H1 (cell line): ENCODE measurements at regions not wholly inside any gene's neighbourhood (a gene's known extent, or its start where the extent isn't known, plus 50 kb on each side); places are given as distances from the start of the nearest gene placed in this dataset.

Experiments used
- CTCF ChIA-PET: fragments of 300-600 bp; sonication (Branson Sonifier 250); formaldehyde crosslinking; loops from one replicate; lab custom pipeline; 2021; ENCODE audit not compliant: partially characterized antibody; lab: Charles Lee
- POLR2A ChIA-PET: fragments of 300-600 bp; sonication (Branson Sonifier 250); formaldehyde crosslinking; loops from one replicate; lab custom pipeline; 2021; ENCODE audit warnings: inconsistent platforms; ENCODE audit not compliant: partially characterized antibody; lab: Charles Lee
- DNase-seq, 2 experiments: peaks; one replicate each; pipeline versions ENCODE4 v3.0.0 to v3.0.0-alpha.2; 2010 to 2022; ENCODE audit warnings: low spot score in 2 of 2, low read depth in 1 of 2, mixed read lengths in 1 of 2
- FAIRE-seq: peaks from 2 replicates; lab custom pipeline; 2011; peaks lifted over from hg19 to GRCh38; lab: Jason Lieb, UNC
- H2AFZ ChIP-seq: 2 replicates; pipeline ENCODE4 v1.8.1; 2012; ENCODE audit warnings: low read length, inconsistent platforms
- H2AK5ac ChIP-seq: 2 replicates; pipeline ENCODE4 v1.6.1; 2013; ENCODE audit warnings: low read depth, low read length
- H2BK120ac ChIP-seq: replicated peaks from 2 replicates; pipeline ENCODE3; 2013; ENCODE audit warnings: low read depth, low read length, inconsistent platforms
- H2BK12ac ChIP-seq: 2 replicates; pipeline ENCODE4 v1.6.1; 2013; ENCODE audit warnings: low read depth, low read length
- H2BK15ac ChIP-seq: 2 replicates; pipeline ENCODE4 v1.6.1; 2013; ENCODE audit warnings: low read length
- H2BK20ac ChIP-seq: 2 replicates; pipeline ENCODE4 v1.6.1; 2013; ENCODE audit warnings: low read length
- H2BK5ac ChIP-seq: 2 replicates; pipeline ENCODE4 v1.6.1; 2013; ENCODE audit warnings: low read depth, low read length
- H3K14ac ChIP-seq: 2 replicates; pipeline ENCODE4 v1.6.1; 2013; ENCODE audit warnings: inconsistent platforms; ENCODE audit not compliant: insufficient read length
- H3K18ac ChIP-seq: 2 replicates; pipeline ENCODE4 v1.6.1; 2013; ENCODE audit warnings: low read length; ENCODE audit errors: extremely low read depth
- H3K23ac ChIP-seq: 2 replicates; pipeline ENCODE4 v1.6.1; 2013; ENCODE audit warnings: inconsistent platforms; ENCODE audit not compliant: insufficient read length
- H3K23me2 ChIP-seq: 2 replicates; pipeline ENCODE4 v1.6.1; 2013; ENCODE audit warnings: low read depth, low read length
- H3K27ac ChIP-seq: 2 replicates; pipeline ENCODE4 v1.6.1; 2011; ENCODE audit warnings: low read depth, low read length, inconsistent platforms
- H3K27me3 ChIP-seq, 4 experiments: replicated peaks in 1 of 4; 1 replicate in 1 of 4; 2 replicates in 3 of 4; pipeline versions ENCODE4 v1.6.1 to v1.8.1; 2011 to 2013; ENCODE audit warnings: low read length in 3 of 4, mild to moderate bottlenecking in 3 of 4, inconsistent platforms in 2 of 4, mixed read lengths in 2 of 4, moderate library complexity in 1 of 4; ENCODE audit not compliant: control insufficient read depth in 3 of 4, insufficient read depth in 3 of 4; ENCODE audit errors: extremely low read depth in 1 of 4
- H3K36me3 ChIP-seq, 4 experiments: 2 replicates each; pipeline versions ENCODE4 v1.6.1 to v1.8.1; 2011 to 2013; ENCODE audit warnings: mild to moderate bottlenecking in 4 of 4, low read length in 3 of 4, moderate library complexity in 2 of 4, control low read depth in 1 of 4, inconsistent platforms in 1 of 4; ENCODE audit not compliant: insufficient read depth in 4 of 4, control insufficient read depth in 2 of 4
- H3K4ac ChIP-seq: replicated peaks from 2 replicates; pipeline ENCODE3; 2013; ENCODE audit warnings: low read length, low read depth, mixed read lengths, inconsistent platforms; ENCODE audit not compliant: insufficient read length
- H3K4me1 ChIP-seq, 4 experiments: replicated peaks in 1 of 4; 1 replicate in 1 of 4; 2 replicates in 3 of 4; pipeline versions ENCODE4 v1.6.1 to v1.8.1; 2011 to 2013; ENCODE audit warnings: low read length in 3 of 4, inconsistent platforms in 2 of 4, mixed read lengths in 1 of 4; ENCODE audit not compliant: insufficient read depth in 4 of 4, control insufficient read depth in 3 of 4
- H3K4me2 ChIP-seq, 2 experiments: 2 replicates each; pipeline versions ENCODE4 v1.6.1 to v1.8.1; 2011 to 2013; ENCODE audit warnings: low read depth in 2 of 2, low read length in 2 of 2, control low read depth in 1 of 2, inconsistent platforms in 1 of 2, mild to moderate bottlenecking in 1 of 2; ENCODE audit not compliant: insufficient read depth in 1 of 2
- H3K4me3 ChIP-seq, 4 experiments: fragments of 200-600, 300-600 bp in 1 of 4; sonication (generic), shearing (Covaris generic), sonication (Bioruptor Twin) in 1 of 4; 2 replicates each; pipeline versions ENCODE4 v1.5.1 to v1.8.1; 2011 to 2016; ENCODE audit warnings: low read length in 4 of 4, low read depth in 3 of 4, control low read depth in 2 of 4, inconsistent platforms in 2 of 4, mild to moderate bottlenecking in 2 of 4, mixed read lengths in 1 of 4, moderate library complexity in 1 of 4; ENCODE audit not compliant: insufficient read depth in 2 of 4; ENCODE audit errors: extremely low read depth in 1 of 4
- H3K56ac ChIP-seq: replicated peaks from 2 replicates; pipeline ENCODE3; 2013; ENCODE audit warnings: low read depth, mild to moderate bottlenecking, mixed read lengths, low read length, inconsistent platforms; ENCODE audit not compliant: insufficient read length
- H3K79me1 ChIP-seq: 2 replicates; pipeline ENCODE4 v1.6.1; 2013; ENCODE audit warnings: low read depth, low read length, control low read depth
- H3K79me2 ChIP-seq, 2 experiments: 2 replicates each; pipeline versions ENCODE4 v1.6.1 to v1.8.1; 2012 to 2013; ENCODE audit warnings: low read length in 2 of 2, mild to moderate bottlenecking in 2 of 2, inconsistent platforms in 1 of 2; ENCODE audit not compliant: insufficient read depth in 2 of 2, control insufficient read depth in 1 of 2
- H3K9ac ChIP-seq, 4 experiments: replicated peaks in 1 of 4; 1 replicate in 1 of 4; 2 replicates in 3 of 4; pipeline versions ENCODE4 v1.6.1 to v1.8.1; 2011 to 2013; ENCODE audit warnings: low read depth in 3 of 4, low read length in 3 of 4, control low read depth in 2 of 4, mild to moderate bottlenecking in 2 of 4, moderate library complexity in 2 of 4, inconsistent platforms in 1 of 4; ENCODE audit errors: extremely low read depth in 1 of 4
- H3K9me3 ChIP-seq, 2 experiments: 2 replicates each; pipeline versions ENCODE4 v1.6.1 to v1.8.1; 2012 to 2013; ENCODE audit warnings: mild to moderate bottlenecking in 2 of 2, moderate library complexity in 2 of 2, control low read depth in 1 of 2, inconsistent platforms in 1 of 2, low read depth in 1 of 2, low read length in 1 of 2, mixed read lengths in 1 of 2; ENCODE audit not compliant: insufficient read depth in 2 of 2
- H4K20me1 ChIP-seq, 2 experiments: replicated peaks in 1 of 2; 2 replicates each; pipeline versions ENCODE3 to v1.8.1; 2011 to 2013; ENCODE audit warnings: inconsistent platforms in 2 of 2, low read length in 2 of 2, mild to moderate bottlenecking in 1 of 2; ENCODE audit not compliant: insufficient read depth in 2 of 2, control insufficient read depth in 1 of 2
- H4K5ac ChIP-seq: 2 replicates; pipeline ENCODE4 v1.6.1; 2013; ENCODE audit warnings: low read length, low read depth, mixed read lengths, inconsistent platforms; ENCODE audit not compliant: insufficient read length
- H4K8ac ChIP-seq: 2 replicates; pipeline ENCODE4 v1.8.0; 2013; ENCODE audit warnings: mild to moderate bottlenecking, moderate library complexity, low read length, inconsistent platforms; ENCODE audit not compliant: insufficient read depth; ENCODE audit errors: extremely low read depth
- H4K91ac ChIP-seq: replicated peaks from 2 replicates; pipeline ENCODE3; 2013; ENCODE audit warnings: low read length, mixed read lengths, inconsistent platforms; ENCODE audit not compliant: insufficient read length
- BACH1 ChIP-seq: IDR thresholded peaks from 2 replicates; pipeline ENCODE4 v1.6.1; 2012; ENCODE audit warnings: low read length, improper control_type of control experiment
- CHD2 ChIP-seq: IDR thresholded peaks from 2 replicates; pipeline ENCODE4 v1.6.1; 2012; ENCODE audit warnings: low read length, improper control_type of control experiment
- CTBP2 ChIP-seq: IDR thresholded peaks from 2 replicates; pipeline ENCODE4 v1.7.0; 2011; ENCODE audit warnings: borderline replicate concordance, mild to moderate bottlenecking, moderate library complexity, mixed read lengths, low read length; ENCODE audit not compliant: insufficient read depth, insufficient read length
- FOSL1 ChIP-seq: IDR thresholded peaks from 2 replicates; pipeline ENCODE4 v1.6.1; 2011; ENCODE audit warnings: mild to moderate bottlenecking, low read depth, low read length, moderate library complexity; ENCODE audit not compliant: insufficient read depth
- JUND ChIP-seq: IDR thresholded peaks from 2 replicates; pipeline ENCODE4 v1.6.1; 2011; ENCODE audit warnings: mild to moderate bottlenecking, improper control_type of control experiment, low read length
- KDM5A ChIP-seq: fragments of 200-600 bp; IDR thresholded peaks from 2 replicates; pipeline ENCODE4 v1.7.1; 2012; ENCODE audit warnings: mild to moderate bottlenecking, low read length, inconsistent platforms, mixed read lengths
- MAX ChIP-seq: IDR thresholded peaks from 2 replicates; pipeline ENCODE4 v1.6.1; 2012; ENCODE audit warnings: inconsistent platforms
- POU5F1 ChIP-seq: IDR thresholded peaks from 2 replicates; pipeline ENCODE4 v1.6.1; 2011; ENCODE audit warnings: low read depth, mild to moderate bottlenecking, low read length, moderate library complexity
- RAD21 ChIP-seq, 2 experiments: IDR thresholded peaks in 1 of 2; conservative IDR thresholded peaks in 1 of 2; 2 replicates each; pipeline ENCODE4 v1.6.1; 2011; ENCODE audit warnings: low read depth in 2 of 2, low read length in 2 of 2, improper control_type of control experiment in 1 of 2, inconsistent platforms in 1 of 2, mild to moderate bottlenecking in 1 of 2, moderate library complexity in 1 of 2
- RFX5 ChIP-seq: IDR thresholded peaks from 2 replicates; pipeline ENCODE4 v1.6.1; 2011; ENCODE audit warnings: low read depth, low read length, improper control_type of control experiment, borderline replicate concordance
- SIN3A ChIP-seq, 2 experiments: IDR thresholded peaks in 1 of 2; conservative IDR thresholded peaks in 1 of 2; 2 replicates each; pipeline ENCODE4 v1.6.1; 2011 to 2012; ENCODE audit warnings: low read length in 2 of 2, improper control_type of control experiment in 1 of 2, low read depth in 1 of 2, mild to moderate bottlenecking in 1 of 2
- WGBS, 2 experiments: shearing (Covaris generic) in 1 of 2; methylation state at CpG; one replicate each; pipeline versions ENCODE4 v1.1.6 to v1.1.7; 2013 to 2015; ENCODE audit warnings: low lambda C conversion rate in 2 of 2, mixed read lengths in 2 of 2, inconsistent platforms in 1 of 2, low coverage in 1 of 2, missing lambda C conversion rate in 1 of 2; ENCODE audit not compliant: insufficient replicate concordance in 2 of 2, insufficient coverage in 1 of 2, insufficient read length in 1 of 2; ENCODE audit errors: extremely low coverage in 1 of 2, missing lambda C conversion rate in 1 of 2; 5-methylcytosine and 5-hydroxymethylcytosine counted together

DNA sequence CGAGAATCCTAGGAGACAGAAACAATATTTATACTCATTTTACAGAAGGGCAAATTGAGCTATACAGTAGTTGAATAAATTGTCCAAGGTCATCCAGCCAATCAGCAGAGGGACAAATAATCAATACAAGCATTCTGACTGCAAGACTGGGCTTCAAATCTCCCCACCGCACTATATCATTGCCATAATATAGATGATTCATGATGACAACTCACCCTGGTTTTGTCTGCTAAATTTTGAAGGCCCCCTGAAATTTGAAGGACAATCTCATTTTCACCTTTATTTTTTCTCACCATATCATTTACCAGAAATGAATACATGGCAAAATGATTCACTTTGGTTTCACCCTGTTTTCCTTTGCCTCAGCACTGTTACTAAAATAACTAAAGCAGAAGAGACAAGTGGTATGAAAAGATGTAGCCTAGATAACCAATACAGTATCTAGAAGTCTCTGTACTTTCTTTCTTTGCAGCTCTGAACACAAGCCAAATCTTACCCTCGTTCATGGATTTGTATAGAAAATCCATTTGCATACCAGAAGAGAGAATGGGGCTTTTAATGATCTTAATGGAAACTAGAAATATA, 292.5 kb downstream of the TTLL7 start:
- Histone ChIP-seq H3K27ac (no peak overlapping the region), H3K23me2 (no peaks in the 10 kb centered on the region), H3K9ac (no peak overlapping the region), H4K5ac (no peak overlapping the region), H2BK15ac (no peak overlapping the region), H2BK120ac (no peak overlapping the region), H3K4me1 (no peaks in the 10 kb centered on the region; a peak in 1 of 7 replicates), H3K18ac (no peak overlapping the region), H3K56ac (no peak overlapping the region), H4K8ac (no peak overlapping the region), H2BK12ac (no peak overlapping the region), H3K27me3 (no peaks in the 10 kb centered on the region), H2BK5ac (no peak overlapping the region), H2AFZ (no peak overlapping the region), H3K4me3 (no peak overlapping the region), H3K4me2 (no peak overlapping the region), H3K79me2 (no peaks in the 10 kb centered on the region), H2AK5ac (no peak overlapping the region), H4K20me1 (no peaks in the 10 kb centered on the region), H3K23ac (no peak overlapping the region), H3K36me3 (no peaks in the 10 kb centered on the region), H2BK20ac (no peak overlapping the region), H3K79me1 (no peaks in the 10 kb centered on the region), H3K4ac (no peak overlapping the region), H3K9me3 (no peaks in the 10 kb centered on the region), H3K14ac (no peak overlapping the region), H4K91ac (no peak overlapping the region)
- POLR2A ChIA-PET, result no interaction called here
- 91% methylated on average over 3 of the region's 3 CpGs; no CpG with 5 or more reads in 1 of the 2 experiments for WGBS, 2 experiments
- no peak for TF ChIP-seq CTBP2
- TF ChIP-seq CHD2, result no peak
- no peak for TF ChIP-seq RFX5
- TF ChIP-seq BACH1, result no peak
- no peak for TF ChIP-seq SIN3A (conservative IDR thresholded peaks at IDR 0.05 in 1 of 2, IDR thresholded peaks at IDR 0.05 in 1 of 2; ENCODE audit: low read depth in 1 of 2, low read length in 2 of 2)
- TF ChIP-seq KDM5A, result no peak
- TF ChIP-seq FOSL1, result no peak
- no peak for TF ChIP-seq POU5F1
- TF ChIP-seq JUND, result no peak
- TF ChIP-seq MAX, result no peak
- TF ChIP-seq RAD21 (IDR thresholded peaks at IDR 0.05 in 1 of 2, conservative IDR thresholded peaks at IDR 0.05 in 1 of 2; ENCODE audit: low read depth in 2 of 2, low read length in 2 of 2), result no peak
- TF ChIP-seq, all 59 proteins: peak for 0
- no peak for FAIRE-seq
- CTCF ChIA-PET, result interaction anchor here (0.9 to 1.8 kb wide), 2 partner anchors 31 to 35 kb away, joined by 3 to 4 read pairs; no protein-coding TSS in a partner anchor
- DNase-seq, result no peak
